ENCODE measurements at regions not wholly inside any gene's neighbourhood (a gene's known extent, or its start where the extent isn't known, plus 50 kb on each side); places are given as distances from the start of the nearest gene placed in this dataset.

- no peak for DNase-seq (ENCODE audit: low spot score)
Measured at GRCh38 chr4:14294611-14295010, 667.1 kb upstream of the BOD1L1 start.

GRCh38 chr4:14299166-14299565 lies 671.6 kb upstream of the BOD1L1 start:
- Histone ChIP-seq H3K27ac (no peak overlapping the region), H3K9me3 (ENCODE audit: low read depth) (no peaks in the 10 kb centered on the region), H3K4me2 (no peak overlapping the region), H3K4me3 (no peak overlapping the region), H3K4me1 (no peaks in the 10 kb centered on the region), H3F3A (ENCODE audit: low read depth) (no peaks in the 10 kb centered on the region), H3K27me3 (no peaks in the 10 kb centered on the region), H2AFZ (replicated peaks) (no peak overlapping the region), H3K79me2 (ENCODE audit: low read depth) (no peaks in the 10 kb centered on the region), H3K9ac (no peak overlapping the region), H4K20me1 (ENCODE audit: low read depth) (no peaks in the 10 kb centered on the region), H3K36me3 (no peaks in the 10 kb centered on the region)
- TF ChIP-seq EZH2 (IDR thresholded peaks at IDR 0.05) (no peak), CTCF (IDR thresholded peaks at IDR 0.05) (no peak), EZH2phosphoT487 (IDR thresholded peaks at IDR 0.05) (no peak)
- no peaks in the 10 kb centered on the region for H3K9me3 Mint-ChIP-seq
- peaks cover 4% of the 10 kb centered on the region for H3K4me1 Mint-ChIP-seq
- no peak overlapping the region for H3K27ac Mint-ChIP-seq
- H3K4me3 Mint-ChIP-seq: no peak overlapping the region
- H3K36me3 Mint-ChIP-seq: no peaks in the 10 kb centered on the region
- DNase-seq (ENCODE audit: low spot score): no peak
- H3K27me3 Mint-ChIP-seq (ENCODE audit: insufficient read depth, low read depth): peaks cover 2% of the 10 kb centered on the region

More at GRCh38 chr4:14294611-14295010, 667.1 kb upstream of the BOD1L1 start:
- no peak overlapping the region for H3K27ac Mint-ChIP-seq
- TF ChIP-seq EZH2 (IDR thresholded peaks at IDR 0.05) (no peak), EZH2phosphoT487 (IDR thresholded peaks at IDR 0.05) (no peak), CTCF (IDR thresholded peaks at IDR 0.05) (no peak)
- Histone ChIP-seq H2AFZ (replicated peaks) (no peak overlapping the region), H3K9ac (no peak overlapping the region), H3K4me2 (no peak overlapping the region), H3K27ac (no peak overlapping the region), H3K79me2 (ENCODE audit: low read depth) (no peaks in the 10 kb centered on the region), H3K4me1 (no peaks in the 10 kb centered on the region), H3K4me3 (no peak overlapping the region), H3F3A (ENCODE audit: low read depth) (no peaks in the 10 kb centered on the region), H4K20me1 (ENCODE audit: low read depth) (no peaks in the 10 kb centered on the region), H3K9me3 (ENCODE audit: low read depth) (no peaks in the 10 kb centered on the region), H3K27me3 (no peaks in the 10 kb centered on the region), H3K36me3 (no peaks in the 10 kb centered on the region)
- H3K36me3 Mint-ChIP-seq: no peaks in the 10 kb centered on the region
- no peaks in the 10 kb centered on the region for H3K9me3 Mint-ChIP-seq
- H3K4me1 Mint-ChIP-seq: peaks cover 15% of the 10 kb centered on the region
- peaks cover 2% of the 10 kb centered on the region for H3K27me3 Mint-ChIP-seq (ENCODE audit: insufficient read depth, low read depth)
- H3K4me3 Mint-ChIP-seq: no peak overlapping the region

- H3K9me3 ChIP-seq (ENCODE audit: low read depth): no peaks in the 10 kb centered on the region
- no peak for DNase-seq (ENCODE audit: low spot score)
- H3K9ac ChIP-seq: no peak overlapping the region
- Mint-ChIP-seq H3K4me3 (no peak overlapping the region), H3K4me1 (no peaks in the 10 kb centered on the region), H3K27ac (no peak overlapping the region), H3K27me3 (ENCODE audit: insufficient read depth, low read depth) (peaks cover 2% of the 10 kb centered on the region), H3K9me3 (no peaks in the 10 kb centered on the region), H3K36me3 (no peaks in the 10 kb centered on the region)
- TF ChIP-seq CTCF (IDR thresholded peaks at IDR 0.05) (no peak), EZH2 (IDR thresholded peaks at IDR 0.05) (no peak), EZH2phosphoT487 (IDR thresholded peaks at IDR 0.05) (no peak)
- no peaks in the 10 kb centered on the region for H3K4me1 ChIP-seq
- H4K20me1 ChIP-seq (ENCODE audit: low read depth): no peaks in the 10 kb centered on the region
- no peaks in the 10 kb centered on the region for H3K27me3 ChIP-seq
- no peaks in the 10 kb centered on the region for H3K79me2 ChIP-seq (ENCODE audit: low read depth)
- H2AFZ ChIP-seq (replicated peaks): no peak overlapping the region
- H3K4me2 ChIP-seq: no peak overlapping the region
- no peak overlapping the region for H3K27ac ChIP-seq
- no peaks in the 10 kb centered on the region for H3K36me3 ChIP-seq
- no peaks in the 10 kb centered on the region for H3F3A ChIP-seq (ENCODE audit: low read depth)
- no peak overlapping the region for H3K4me3 ChIP-seq
Measured at GRCh38 chr4:14302021-14302420, 674.5 kb upstream of the BOD1L1 start.
